ENCODE measurements at regions not wholly inside any gene's neighbourhood (a gene's known extent, or its start where the extent isn't known, plus 50 kb on each side); places are given as distances from the start of the nearest gene placed in this dataset.
"Not testable (repeated sequence)": the region's sequence is repeated elsewhere in the genome, so short reads cannot be mapped to it uniquely, and the experiment has no call there.

DNA sequence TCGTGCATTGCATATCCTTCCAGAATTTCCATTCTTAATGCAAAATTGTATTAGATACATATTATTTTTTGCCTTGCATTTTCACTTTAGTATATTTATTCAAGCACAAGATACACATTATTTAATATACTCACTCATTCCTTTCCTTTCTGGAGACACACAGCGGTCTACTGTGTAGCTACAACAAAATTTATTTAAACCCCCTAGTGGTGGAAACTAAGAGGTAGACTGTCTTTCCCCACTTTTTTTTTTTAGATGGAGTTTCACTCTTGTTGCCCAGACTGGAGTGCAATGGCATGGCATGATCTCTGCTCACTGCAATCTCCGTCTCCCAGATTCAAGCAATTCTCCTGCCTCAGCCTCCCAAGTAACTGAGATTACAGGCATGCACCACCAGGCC lies 2040.3 kb upstream of the PCDH20 start:
- WGBS, 3 donors = 69 to 95% (median 93%) methylated on average over 3 of the region's 3 CpGs
- no peak overlapping the region for H3K27ac ChIP-seq
- H3K36me3 ChIP-seq (ENCODE audit: insufficient read depth in 1 of 2, low read depth in 1 of 2) = no peaks in the 10 kb centered on the region
- H3K4me3 ChIP-seq = no peak overlapping the region
- H3K9me3 ChIP-seq = no peaks in the 10 kb centered on the region
- DNase-seq (no peak), ATAC-seq (no peak)
- intact Hi-C loops (cut with DNase I) = no loop called here
- no peaks in the 10 kb centered on the region for H3K27me3 ChIP-seq (ENCODE audit: insufficient read depth in 3 of 3, low read length in 2 of 3)
- TF ChIP-seq, protein P1, sequence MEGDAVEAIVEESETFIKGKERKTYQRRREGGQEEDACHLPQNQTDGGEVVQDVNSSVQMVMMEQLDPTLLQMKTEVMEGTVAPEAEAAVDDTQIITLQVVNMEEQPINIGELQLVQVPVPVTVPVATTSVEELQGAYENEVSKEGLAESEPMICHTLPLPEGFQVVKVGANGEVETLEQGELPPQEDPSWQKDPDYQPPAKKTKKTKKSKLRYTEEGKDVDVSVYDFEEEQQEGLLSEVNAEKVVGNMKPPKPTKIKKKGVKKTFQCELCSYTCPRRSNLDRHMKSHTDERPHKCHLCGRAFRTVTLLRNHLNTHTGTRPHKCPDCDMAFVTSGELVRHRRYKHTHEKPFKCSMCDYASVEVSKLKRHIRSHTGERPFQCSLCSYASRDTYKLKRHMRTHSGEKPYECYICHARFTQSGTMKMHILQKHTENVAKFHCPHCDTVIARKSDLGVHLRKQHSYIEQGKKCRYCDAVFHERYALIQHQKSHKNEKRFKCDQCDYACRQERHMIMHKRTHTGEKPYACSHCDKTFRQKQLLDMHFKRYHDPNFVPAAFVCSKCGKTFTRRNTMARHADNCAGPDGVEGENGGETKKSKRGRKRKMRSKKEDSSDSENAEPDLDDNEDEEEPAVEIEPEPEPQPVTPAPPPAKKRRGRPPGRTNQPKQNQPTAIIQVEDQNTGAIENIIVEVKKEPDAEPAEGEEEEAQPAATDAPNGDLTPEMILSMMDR (IDR thresholded peaks at IDR 0.05) = no peak
- H3K4me1 ChIP-seq = no peaks in the 10 kb centered on the region

DNA sequence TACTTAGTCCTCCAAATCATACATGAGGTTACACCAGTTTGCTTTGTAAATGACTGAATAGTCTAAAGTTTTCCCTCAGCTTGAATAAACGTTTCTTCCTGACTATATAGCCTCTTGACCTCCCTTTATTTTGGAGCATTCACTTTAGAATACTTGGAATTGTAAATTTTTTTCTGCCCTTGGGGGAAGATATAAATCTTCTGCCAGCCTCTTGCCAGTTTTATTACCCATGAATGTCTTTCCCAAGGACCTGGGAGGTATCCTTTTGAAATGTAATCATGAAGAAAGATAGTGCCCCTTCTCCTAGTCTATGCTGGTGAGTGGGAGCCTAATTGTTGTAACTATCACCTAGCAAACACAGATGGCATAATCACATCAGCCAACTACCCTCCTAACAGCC lies 2033.9 kb upstream of the PCDH20 start:
- ATAC-seq = no peak
- no peak overlapping the region for H3K4me3 ChIP-seq
- H3K9me3 ChIP-seq = no peaks in the 10 kb centered on the region
- H3K27me3 ChIP-seq (ENCODE audit: insufficient read depth in 3 of 3, low read length in 2 of 3) = no peaks in the 10 kb centered on the region
- WGBS, 3 donors = 4 to 16% (median 5%) methylated on average over 1 of the region's 1 CpG
- H3K36me3 ChIP-seq (ENCODE audit: insufficient read depth in 1 of 2, low read depth in 1 of 2) = no peaks in the 10 kb centered on the region
- intact Hi-C loops (cut with DNase I) = no loop called here
- H3K4me1 ChIP-seq = no peaks in the 10 kb centered on the region
- no peak overlapping the region for H3K27ac ChIP-seq
- TF ChIP-seq, protein P1 (IDR thresholded peaks at IDR 0.05) = no peak
- DNase-seq = no peak

DNA sequence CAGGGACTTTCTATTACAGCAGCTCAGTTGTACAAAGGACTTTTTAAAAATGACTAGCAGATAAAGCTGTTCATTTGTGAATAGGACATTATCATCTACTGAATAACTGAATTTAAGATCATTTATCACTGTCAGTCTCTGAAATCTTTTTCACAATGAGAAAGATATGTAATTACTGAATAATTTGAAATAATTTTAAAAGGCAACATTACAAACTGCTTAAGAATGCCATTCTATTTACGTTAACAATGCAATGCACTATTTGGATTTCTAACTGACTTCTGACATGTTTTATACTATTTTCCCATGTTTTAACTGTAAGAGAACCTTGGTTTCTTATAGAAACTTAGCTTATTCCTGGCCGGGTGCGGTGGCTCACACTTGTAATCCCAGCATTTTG lies 2033.0 kb upstream of the PCDH20 start:
- TF ChIP-seq, protein P1 (IDR thresholded peaks at IDR 0.05) = no peak
- intact Hi-C loops (cut with DNase I) = no loop called here
- DNase-seq = no peak

DNA sequence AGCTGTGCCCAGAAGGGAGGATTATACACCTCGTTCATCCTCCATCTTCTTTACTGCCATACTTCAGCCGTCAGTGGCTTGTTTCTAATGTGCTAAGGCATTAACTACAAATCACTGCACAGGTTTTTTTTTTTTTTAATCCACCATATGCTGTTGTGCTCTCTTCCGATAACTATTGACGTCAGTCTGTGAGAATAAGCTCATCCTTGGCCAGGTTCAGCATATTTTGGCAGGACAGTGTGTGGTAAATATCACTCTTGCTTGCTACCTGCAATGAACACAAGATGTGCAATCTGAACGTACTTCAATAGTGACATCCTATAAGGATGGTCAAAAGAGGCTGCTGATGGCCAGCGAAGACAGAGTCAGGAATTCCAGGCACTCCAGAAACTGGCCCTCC lies 2030.7 kb upstream of the PCDH20 start:
- H3K9me3 ChIP-seq = no peaks in the 10 kb centered on the region
- TF ChIP-seq, protein P1 (IDR thresholded peaks at IDR 0.05) = no peak
- H3K27me3 ChIP-seq (ENCODE audit: insufficient read depth in 3 of 3, low read length in 2 of 3) = no peaks in the 10 kb centered on the region
- no peaks in the 10 kb centered on the region for H3K4me1 ChIP-seq
- intact Hi-C loops (cut with DNase I) = no loop called here
- DNase-seq (no peak), ATAC-seq (no peak)
- no peaks in the 10 kb centered on the region for H3K36me3 ChIP-seq (ENCODE audit: insufficient read depth in 1 of 2, low read depth in 1 of 2)
- 70 to 72% (median 72%) methylated on average over 6 of the region's 6 CpGs for WGBS, 3 donors
- no peak overlapping the region for H3K4me3 ChIP-seq
- no peak overlapping the region for H3K27ac ChIP-seq

More for the DNA sequence above, 2033.0 kb upstream of the PCDH20 start:
- no peak overlapping the region for H3K27ac ChIP-seq
- H3K27me3 ChIP-seq (ENCODE audit: insufficient read depth in 3 of 3, low read length in 2 of 3) = no peaks in the 10 kb centered on the region
- H3K36me3 ChIP-seq (ENCODE audit: insufficient read depth in 1 of 2, low read depth in 1 of 2) = no peaks in the 10 kb centered on the region
- H3K4me1 ChIP-seq = no peaks in the 10 kb centered on the region
- H3K9me3 ChIP-seq = no peaks in the 10 kb centered on the region
- 88 to 93% (median 89%) methylated on average over 3 of the region's 3 CpGs for WGBS, 3 donors
- H3K4me3 ChIP-seq = no peak overlapping the region
- ATAC-seq = no peak

DNA sequence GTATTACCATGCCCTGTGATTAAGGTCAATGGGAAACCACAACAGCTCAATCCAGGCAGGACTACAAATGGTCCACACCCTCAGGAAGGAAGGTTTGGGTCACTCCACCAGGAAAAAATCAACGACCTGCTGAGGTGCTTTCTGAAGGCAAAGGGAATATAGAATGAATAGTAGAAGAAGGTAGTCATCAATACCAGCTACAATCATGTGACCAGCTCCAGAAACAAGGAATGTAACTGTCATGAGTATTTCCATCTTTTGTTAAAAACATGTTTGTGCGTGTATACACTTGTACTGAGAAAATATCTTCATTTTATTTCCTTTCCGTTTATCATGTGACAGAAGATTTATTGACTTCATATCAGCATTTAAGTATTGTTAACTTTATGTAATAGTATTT lies 2028.6 kb upstream of the PCDH20 start:
- 77 to 84% (median 80%) methylated on average over 3 of the region's 3 CpGs for WGBS, 3 donors
- H3K27ac ChIP-seq; H3K9me3 ChIP-seq; H3K27me3 ChIP-seq (ENCODE audit: insufficient read depth in 3 of 3, low read length in 2 of 3); intact Hi-C loops (cut with DNase I); H3K4me1 ChIP-seq; ATAC-seq; H3K4me3 ChIP-seq; DNase-seq; H3K36me3 ChIP-seq (ENCODE audit: insufficient read depth in 1 of 2, low read depth in 1 of 2): not testable (repeated sequence)

Data from psoas muscle (tissue), 7 donors.